ENCODE measurements at regions not wholly inside any gene's neighbourhood (a gene's known extent, or its start where the extent isn't known, plus 50 kb on each side); places are given as distances from the start of the nearest gene placed in this dataset.

DNA sequence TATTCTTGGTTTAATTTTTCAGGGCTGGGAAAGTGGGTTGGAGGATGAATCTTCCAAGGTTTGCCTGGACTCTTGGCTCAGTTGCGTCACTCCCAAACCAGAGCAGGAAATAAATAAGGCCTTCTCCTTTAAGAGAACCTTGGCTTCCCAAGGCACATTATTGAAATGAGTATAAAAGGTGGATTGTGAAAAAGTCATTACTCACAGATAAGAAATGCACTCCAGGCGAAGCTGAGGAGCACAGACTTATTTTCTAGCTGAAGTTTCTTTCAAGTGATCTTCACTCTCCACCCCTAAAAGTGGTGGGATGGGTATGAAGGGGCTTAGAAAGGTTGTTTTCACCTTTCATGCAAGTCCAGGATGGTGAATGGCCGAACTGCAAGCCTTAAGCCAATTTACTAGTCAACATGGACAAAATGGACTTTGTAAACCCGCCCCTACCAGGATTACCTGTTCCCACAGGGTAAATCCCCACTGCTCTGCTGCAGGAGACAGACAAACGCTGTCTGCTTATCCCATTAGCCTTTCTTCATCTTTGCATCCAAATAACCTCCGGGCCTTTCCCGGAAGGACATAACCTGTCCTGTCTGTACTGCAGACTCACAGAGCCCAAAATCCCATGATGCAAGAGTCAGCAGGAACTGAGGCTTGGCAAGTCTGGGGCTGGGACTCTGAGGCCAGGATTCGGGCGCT, 207.6 kb downstream of the BCL11B start:
- peak; percentile 37 for DNase-seq

DNA sequence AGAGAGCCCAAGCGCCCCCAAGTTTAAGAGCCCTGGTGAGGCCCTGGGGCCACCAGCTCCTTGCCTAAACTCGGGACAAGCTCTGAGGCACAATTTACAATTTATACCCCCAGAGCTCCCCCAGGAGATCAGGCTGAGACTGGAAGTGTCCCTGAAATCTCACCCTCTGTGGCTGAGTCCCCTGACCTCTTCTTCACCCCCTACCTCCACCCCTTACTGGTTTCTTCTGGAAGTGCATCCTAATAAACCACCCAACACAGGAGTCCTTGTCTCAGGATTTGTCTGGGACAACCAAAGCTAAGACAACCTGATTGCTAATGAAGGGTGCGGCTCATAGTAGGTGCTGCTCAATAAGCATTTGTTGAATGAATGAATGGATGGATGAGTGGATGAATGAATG, 206.4 kb downstream of the BCL11B start:
- DNase-seq = no peak

DNA sequence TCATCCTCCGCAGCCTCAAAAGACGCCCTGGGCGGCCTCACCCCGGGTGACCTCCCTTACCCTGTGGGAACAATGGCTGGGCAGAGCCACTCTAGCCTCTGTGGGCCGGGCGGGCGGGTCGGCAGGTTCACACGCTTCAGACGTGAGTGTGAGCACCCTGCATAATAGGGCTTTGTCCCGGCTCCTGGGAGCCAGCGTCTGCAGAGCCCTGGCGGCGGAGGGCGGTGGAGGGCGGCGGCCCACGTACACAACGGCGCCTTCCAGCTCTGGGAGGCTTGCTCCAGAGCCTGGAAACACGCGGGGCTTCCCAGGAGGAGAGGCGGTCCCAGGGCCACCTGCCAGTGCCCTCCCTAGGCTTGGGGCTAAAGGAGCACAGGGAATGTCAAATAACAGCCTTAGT, 205.6 kb downstream of the BCL11B start:
- DNase-seq = no peak

DNA sequence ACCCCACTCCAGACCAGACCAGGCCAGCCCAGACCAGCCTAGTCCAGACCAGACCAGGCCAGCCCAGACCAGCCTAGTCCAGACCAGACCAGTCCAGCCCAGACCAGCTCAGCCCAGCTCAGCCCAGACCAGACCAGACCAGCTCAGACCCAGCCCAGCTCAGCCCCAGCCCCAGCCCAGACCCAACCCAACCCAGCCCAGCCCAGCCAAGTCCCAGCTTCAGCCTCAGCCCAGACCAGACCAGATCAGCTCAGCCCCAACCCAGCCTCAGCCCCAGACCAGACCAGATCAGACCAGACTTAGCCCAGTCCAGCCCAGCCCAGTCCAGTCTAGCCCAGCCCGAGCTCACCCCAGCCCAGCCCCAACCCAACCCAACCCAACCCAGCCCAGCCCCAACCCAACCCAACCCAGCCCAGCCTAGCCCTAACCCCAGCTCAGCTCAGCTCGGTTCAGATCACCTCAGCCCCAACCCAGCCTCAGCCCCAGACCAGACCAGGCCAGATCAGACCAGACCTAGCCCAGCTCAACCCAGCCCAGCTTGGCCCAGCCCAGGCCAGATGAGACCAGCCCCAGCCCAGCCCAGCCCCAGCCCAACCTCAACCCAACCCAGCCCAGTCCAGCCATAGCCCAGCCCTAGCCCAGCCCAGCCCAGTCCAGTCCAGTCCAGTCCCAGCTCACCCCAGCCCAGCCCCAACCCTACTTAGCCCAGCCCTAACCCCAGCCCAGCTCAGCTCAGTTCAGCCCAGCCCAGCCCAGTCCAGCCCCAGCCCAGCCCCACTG, 204.7 kb downstream of the BCL11B start:
- no peak for DNase-seq

DNA sequence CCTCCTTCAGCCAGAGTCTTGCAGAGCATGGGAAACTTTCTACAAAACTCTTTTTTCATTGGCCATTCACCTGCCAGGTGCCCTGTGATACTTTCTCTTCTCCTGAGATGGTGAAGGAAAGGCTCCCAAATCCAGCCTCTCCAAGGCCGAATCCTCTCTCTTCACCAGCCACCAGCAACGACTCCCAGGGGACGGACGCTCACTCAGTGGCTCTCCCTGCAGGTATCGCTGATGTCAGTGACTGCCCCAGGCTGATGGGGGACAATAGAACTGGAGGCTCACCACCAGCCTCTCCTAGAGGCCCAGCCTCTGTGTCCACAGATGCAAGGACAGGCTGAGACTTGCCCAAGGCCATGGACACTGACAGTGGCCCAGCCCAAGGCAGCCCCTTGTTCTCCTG, 204.1 kb downstream of the BCL11B start:
- DNase-seq = no peak

DNA sequence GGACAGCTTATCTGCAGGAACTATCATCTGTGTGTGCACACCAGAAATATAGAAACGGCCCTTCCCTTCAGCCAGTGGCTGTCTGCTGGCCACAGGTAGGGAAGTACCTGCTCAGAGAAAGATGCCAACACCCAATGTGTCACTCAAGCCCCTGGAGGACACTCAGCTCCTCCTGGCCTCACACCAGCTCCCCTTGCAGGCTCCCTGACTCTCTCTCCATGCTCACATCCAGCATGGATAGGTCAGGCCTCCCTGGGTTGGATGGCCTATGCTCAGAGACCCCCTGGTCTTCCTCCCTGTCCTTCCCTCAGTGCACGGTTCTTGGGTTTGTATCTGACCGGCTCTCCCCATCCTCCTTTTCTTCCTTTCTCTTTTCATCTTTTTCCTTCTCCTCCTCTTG, 202.1 kb downstream of the BCL11B start:
- no peak for DNase-seq

DNA sequence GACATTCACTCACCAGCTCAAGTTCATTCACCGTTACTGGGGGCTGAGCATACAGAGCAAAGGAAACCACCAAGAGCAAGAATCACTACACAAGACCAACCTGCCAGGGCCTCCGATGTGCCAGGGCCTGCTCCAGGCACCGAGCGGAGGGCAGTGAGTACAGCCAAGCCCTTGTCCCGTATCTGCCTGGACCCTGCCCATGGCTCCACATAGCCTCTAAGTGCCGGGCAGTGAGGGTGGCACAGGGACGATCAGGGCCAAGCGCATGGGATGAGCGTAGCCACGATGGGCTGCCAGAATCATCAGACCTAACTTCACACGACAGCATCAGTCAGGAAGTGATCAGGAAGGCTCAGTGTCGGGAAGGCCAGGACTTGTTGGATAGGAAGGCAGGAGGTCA, 199.6 kb downstream of the BCL11B start:
- DNase-seq = no peak

DNA sequence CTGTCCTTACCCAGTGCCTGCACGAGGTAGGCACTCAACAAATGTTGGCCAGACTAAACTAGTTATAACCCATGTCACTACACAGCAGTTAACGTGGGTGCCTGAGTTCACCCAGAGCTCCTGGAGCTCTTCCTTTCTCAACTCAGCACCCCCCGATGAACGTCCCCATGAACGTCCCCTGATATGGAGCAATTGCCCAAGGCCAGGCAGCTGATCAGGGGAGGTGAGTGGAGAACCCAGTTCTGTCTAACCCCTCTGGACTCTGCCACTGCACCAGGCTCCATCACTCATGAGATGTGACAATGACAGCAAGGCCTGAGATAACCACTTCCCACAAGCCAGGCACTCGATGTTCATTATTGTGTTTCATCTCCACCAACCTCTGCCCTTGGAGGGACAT, 199.0 kb downstream of the BCL11B start:
- no peak for DNase-seq

DNA sequence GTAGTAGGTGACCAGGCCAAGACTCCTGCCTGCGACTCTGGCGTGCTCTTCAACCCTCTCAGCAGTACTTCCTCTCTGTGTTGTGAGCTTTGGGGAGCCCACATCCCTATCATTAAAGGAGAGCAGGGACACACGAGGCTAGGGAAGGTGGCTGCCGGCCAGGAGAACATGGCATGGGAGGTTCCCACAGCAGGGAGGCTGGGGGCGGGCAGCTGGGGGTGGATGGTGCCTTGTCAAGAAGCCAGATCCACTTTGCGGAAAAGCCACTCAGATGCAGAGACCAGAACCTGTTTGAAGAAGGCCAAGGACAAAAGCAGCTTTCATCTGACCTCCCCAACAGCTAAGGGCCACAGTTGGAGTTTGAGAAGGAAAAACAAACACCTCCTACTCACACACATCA, 198.6 kb downstream of the BCL11B start:
- no peak for DNase-seq

DNA sequence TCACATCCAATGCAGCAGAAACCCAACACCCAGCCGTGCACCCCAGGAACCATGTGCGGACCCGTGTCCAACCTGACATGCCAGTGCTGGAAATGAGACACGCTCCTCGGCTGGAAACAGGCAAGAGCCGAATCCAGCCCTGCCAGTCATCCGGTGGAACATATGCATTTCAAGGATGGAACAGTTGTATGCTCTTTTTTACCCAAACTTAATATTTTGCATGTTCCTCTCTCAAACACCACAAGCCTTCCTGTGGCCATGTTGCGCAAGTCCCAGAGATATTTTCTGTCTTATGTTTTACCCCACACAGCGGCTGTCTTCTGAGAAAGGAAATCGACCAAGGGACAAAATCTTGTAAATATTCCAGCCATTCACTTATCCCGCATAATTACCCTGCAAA, 196.9 kb downstream of the BCL11B start:
- DNase-seq = no peak

DNA sequence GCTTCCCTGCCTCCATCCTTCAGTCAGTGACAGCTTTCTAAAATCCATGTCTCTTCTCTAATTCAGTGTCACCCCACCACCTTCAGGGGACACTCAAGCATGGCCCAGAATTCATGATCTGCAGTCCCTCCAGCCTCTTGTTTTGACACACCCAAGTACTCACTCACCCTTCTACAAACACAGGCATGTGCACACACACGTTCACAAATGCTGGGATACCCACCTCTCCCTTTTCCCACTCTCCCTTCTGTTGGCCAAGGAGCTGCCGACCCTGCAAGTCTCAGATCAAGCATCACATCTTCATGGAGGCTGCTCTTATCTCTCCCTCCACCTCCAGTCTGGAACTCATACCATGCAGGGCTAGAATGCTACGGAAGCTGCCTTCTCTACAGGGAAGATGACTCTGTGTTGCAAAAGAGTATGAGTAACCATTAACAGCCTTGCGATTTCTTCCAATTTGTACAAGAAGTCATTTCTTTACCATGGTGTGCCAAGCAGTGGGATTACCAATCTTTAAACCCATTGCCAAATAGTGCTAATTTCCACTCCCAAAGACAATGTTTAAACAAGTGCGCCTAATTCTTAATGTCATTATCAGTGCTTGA, 196.1 kb downstream of the BCL11B start:
- no peak for DNase-seq

DNA sequence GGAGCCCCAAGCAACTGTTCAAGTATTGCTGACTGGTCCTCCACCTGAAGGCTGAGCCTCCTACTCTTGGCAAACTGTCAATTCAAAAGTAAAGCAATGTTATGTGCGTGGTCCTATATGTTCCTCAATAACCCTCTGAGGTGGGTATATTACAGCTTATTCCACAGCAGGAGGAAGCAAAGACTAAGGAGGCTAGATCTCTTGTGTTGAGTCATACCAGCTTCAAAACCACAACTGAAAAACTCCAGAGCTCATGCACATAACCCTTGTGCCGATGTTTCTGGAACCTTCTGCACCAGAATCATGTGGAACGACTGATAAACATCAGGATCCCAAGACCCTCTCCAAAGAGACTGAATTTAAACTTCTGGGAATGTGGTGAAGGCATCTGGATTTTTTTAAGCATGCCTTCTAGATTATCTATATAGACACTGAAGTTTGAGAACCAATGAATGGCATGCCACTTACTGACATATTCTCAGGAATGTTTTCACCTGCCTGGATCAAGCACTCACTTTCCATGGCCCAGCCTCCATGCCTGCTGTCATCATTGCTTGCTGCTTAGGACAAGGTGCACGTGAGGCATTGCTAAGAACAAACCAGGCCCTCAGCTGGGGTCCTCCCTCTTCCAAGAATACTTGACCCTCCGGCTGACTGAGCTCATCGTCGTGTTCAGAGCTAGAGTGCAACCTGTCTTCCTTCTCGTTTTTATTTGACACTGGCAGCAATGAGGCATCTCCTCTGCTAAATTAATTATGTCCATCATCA, 194.7 kb downstream of the BCL11B start:
- DNase-seq = peak; percentile 27

DNA sequence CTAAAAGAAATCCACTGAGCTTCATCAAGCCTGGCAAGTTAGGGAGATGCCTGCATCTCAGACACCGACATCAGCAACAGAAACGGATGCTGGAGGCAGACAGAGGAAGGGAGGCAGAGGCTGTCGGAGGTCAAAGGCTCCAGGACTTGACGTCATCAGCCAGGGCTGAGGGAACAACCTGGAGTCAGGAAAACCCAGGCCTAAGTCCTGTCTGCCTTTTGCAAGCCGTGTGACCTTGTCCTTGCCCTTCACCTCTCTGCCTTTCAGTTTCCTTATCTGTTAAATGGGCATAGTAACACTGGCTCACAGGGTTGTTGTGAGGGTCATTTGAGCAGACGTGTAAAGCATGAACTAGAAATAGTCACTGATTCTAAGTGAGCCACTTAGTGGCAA, 194.2 kb downstream of the BCL11B start:
- no peak for DNase-seq

DNA sequence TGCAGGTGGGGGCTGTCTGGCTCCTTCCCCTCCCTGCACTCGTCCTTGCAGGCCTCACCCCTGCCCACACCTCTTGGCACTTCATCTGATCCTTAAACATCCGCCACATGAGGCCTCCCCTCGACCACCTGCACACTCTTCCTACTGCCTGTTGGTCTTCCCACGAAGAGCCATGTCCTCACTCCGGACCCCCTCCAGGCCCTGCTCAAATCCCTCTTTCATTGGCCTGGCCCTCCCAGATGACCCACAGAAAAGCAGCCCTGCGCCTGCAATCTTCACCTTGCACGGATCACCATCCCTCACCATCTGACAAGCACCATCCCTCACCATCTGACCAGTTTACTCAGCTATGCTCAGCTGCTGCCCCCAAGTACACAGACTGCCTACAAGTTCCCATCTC, 193.6 kb downstream of the BCL11B start:
- no peak for DNase-seq

DNA sequence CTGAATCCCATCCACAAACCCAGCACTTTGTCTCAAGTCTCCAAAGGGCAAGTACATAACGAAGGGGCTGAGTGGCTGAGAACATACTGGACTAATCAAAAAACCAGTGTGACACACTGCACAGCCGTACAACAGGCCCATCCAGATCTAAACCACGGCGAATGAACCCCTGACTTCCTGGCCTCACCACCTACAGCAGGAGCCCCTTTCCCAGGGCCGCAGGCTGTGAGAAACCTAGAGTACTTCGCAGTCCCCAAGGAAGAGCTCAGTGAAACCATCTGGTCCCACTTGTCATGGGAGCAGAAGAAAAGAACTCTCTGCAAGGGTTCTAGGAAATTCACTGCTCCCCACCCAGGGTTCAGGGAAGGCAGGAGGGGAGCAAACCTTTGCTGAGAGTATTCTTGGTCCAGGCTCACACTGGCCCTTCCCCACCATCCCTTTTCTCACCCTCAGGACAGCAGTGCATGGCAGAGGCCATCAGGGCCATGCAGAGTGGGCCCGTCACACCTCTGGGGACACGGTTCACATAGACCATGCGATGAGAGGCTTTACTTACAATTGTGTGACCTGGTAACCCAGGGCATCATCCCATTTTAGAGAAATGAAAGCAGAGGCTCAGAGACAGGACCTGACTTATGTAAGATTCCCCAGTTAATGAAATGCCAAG, 192.8 kb downstream of the BCL11B start:
- DNase-seq = no peak

DNA sequence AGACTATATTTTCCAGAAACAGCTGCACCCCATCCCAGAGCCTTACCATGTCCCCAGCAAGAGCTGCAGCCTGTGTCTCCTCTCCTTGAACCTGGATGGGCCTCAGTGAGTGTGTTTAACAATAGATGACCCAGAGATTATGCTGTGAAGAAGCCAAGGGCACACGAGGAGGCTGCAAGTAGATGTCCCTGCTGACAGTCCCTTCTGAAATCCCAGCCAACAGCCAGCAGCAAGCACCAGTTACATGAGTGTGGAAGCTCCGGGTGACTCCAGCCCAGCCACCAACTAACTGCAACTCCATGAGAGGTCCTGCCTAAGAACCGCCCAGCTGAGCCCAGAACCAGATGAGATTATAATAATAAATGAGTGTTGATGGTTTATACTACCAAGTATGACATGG, 191.7 kb downstream of the BCL11B start:
- DNase-seq = no peak

DNA sequence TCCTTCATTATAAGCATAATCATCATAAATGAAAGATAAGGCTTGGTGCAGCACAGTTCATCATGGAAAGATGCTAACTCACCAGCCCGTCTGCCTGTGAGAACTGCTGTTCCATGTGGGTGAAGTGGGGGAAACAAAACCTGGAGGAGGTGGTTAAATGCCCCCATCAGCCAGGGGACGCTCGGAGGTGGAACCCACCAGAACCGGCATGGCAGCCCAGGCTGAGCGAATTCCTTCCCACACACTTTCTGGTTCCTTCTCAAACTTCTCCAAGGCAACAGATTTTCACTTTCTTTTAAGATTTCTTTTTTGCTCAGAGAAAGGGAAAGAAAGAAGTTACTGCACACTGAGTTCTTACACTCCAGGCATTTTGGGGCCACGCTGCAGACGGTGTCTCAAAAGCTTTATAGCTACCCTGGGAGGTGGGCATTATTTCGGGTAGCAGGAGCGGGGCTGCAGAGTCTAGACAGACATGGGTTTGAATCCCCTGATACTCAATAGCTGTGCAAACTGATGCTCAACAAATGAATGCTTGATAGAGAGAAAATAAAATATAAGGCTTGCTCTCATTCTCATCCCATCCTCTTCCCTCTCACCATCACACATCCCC, 190.7 kb downstream of the BCL11B start:
- no peak for DNase-seq

DNA sequence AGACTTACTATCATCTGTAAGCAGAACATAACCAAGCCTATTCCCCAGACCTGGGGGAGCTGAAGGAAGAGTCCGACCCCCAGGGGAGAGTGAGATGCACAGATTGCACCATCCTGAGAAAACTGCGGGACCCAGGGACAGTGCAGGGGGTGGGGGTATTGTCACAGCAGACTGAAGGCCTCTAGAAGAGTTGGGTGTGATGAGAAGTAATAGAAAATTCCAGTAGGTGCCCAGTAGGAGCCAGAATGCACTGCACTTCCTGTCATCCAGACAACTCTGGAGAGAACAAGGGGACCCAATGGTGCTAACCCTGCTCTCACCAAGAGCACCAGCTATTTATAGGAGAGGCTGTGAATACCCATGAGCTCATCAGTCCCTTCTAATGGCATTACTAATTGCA, 190.1 kb downstream of the BCL11B start:
- no peak for DNase-seq

DNA sequence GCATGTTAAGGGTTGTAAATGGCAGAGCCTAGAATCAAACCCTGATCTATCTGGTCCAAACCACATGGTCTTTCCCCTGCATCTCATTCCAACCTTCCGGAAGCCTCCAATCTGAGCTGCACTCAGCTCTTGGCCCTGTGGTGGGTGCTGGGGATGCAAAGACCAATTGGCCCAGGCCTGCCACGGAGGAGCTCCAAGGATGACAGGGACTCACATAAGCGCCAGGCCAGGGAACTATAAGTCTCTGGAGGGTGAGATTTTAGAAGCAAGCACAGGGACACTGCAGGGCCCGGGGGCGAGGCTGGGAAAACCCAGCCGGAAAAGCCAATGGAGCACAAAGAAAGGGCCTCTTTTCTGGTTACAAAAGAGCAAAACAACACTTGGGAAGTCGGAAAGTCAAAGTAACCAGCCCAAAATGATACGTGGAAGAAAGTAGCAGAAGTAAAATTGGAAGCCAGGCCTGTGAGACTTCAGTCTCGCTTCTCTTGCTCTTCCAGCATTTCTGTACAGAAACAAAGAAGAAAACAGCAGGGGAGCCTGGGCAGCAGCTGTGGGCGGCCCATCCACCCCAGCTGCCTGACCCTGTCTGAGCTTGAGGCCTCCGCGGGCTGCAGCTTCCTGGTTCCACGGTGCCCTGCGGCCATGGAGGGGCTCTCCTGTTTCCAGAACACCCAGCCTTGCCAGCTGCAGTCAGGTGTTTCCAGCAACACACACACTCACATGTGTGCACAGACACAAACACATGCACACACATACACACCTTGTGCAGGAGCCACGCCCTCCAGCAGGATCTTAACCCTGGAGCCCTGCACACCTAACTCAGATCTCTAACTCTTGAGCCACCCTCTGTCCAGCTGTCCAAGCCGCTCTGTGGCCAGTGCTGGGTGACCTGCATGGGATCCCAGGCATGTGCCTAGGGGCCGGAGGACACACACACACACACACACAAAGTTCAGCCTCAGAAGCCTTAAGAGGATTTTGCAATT, 178.2 kb downstream of the BCL11B start:
- no peak for DNase-seq

DNA sequence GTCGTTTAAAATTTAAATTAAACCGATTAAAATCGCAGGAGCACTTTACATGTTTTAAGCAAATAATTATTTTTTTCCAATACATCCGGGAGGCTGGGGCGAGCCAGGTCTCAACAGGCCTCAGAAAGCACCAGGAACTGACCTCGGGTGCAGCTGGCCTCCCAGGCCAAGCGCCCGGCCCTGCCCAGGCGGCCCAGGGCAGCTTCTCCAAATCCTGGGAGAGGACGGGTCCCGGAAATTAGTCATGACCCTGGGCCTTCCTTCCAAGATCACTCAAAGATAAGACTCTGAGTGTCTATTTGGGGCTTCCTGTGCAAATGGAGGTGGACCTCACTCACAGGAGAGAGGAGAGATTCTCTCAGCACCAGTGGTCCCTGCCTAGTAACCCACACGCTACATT, 177.1 kb downstream of the BCL11B start:
- no peak for DNase-seq

DNA sequence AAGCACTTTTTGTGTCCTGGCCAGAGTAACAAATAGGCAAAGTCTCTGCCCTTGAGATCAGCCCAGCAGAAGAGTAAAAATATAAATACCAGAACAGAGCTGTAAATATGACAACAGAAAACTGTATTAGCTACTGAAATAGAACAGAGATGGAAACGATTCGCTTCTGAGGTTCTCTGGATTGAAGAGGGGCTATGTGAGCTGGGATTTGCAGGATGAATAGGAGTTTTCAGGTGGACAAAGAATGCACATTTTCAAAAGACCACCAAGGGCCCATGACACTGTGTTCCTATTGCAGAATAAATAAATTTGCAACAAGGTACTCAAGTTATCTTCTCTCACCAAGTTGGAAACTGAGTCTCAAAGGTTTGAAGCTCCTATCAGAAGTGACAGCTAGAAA, 176.6 kb downstream of the BCL11B start:
- DNase-seq = no peak

Measured in fibroblast of upper back skin (primary cell).